PFSK-1 (cell line): ENCODE measurements at regions not wholly inside any gene's neighbourhood (a gene's known extent, or its start where the extent isn't known, plus 50 kb on each side); places are given as distances from the start of the nearest gene placed in this dataset.

Experiments used
- FOXP2 ChIP-seq: optimal IDR thresholded peaks from 2 replicates; pipeline ENCODE3; 2011; ENCODE audit warnings: borderline replicate concordance, control low read depth, inconsistent platforms; ENCODE audit not compliant: insufficient read depth; ENCODE audit errors: extremely low read length, extremely low read depth
- POLR2AphosphoS5 ChIP-seq: IDR thresholded peaks from 2 replicates; pipeline ENCODE4 v1.6.1; 2012; ENCODE audit warnings: low read depth, mild to moderate bottlenecking, control low read depth, low read length, moderate library complexity
- SIN3A ChIP-seq: IDR thresholded peaks from 2 replicates; pipeline ENCODE4 v1.6.1; 2012; ENCODE audit warnings: mild to moderate bottlenecking, low read length, moderate library complexity, borderline replicate concordance; ENCODE audit not compliant: insufficient read depth
- TAF1 ChIP-seq: IDR thresholded peaks from 2 replicates; pipeline ENCODE4 v1.6.1; 2012; ENCODE audit warnings: low read length, control low read depth, borderline replicate concordance; ENCODE audit not compliant: insufficient read depth
- TF ChIP-seq, protein P1 (sequence below), 2 experiments: IDR thresholded peaks; 2 replicates each; pipeline versions ENCODE4 v1.6.1 to v1.8.0; 2011 to 2012; ENCODE audit warnings: low read depth in 2 of 2, low read length in 2 of 2, control low read depth in 1 of 2, inconsistent platforms in 1 of 2, mild to moderate bottlenecking in 1 of 2, moderate library complexity in 1 of 2; ENCODE audit not compliant: insufficient read depth in 1 of 2

DNA sequence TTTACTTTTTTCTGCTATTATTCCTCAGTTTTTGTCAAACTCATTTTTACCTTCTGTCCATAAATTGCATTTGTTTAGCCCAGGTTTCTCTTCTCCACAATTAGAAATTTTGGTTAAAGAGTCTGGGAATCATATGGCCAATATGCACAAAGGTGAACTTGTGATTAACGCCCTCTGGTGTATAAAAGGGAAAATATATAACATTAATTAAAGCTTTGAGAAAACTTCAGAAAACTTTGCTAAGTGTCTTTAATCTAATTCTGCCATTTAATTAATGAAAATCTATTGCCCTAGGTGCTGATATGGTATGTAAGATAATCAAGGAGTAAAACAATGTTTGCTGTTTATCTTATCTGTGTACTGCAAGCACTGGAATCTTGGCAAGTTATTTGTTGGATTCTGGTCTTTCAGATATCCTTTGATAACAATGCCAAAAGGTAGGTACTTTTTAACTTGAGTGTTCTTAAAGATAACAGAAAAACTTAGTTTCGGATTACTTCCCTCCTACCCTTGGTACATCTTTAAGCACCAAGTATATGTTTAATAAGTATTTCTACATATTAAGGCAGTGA lies 402.6 kb downstream of the SUCLA2 start:
- TF ChIP-seq POLR2AphosphoS5: no peak
- TF ChIP-seq TAF1: no peak
- TF ChIP-seq, protein P1, sequence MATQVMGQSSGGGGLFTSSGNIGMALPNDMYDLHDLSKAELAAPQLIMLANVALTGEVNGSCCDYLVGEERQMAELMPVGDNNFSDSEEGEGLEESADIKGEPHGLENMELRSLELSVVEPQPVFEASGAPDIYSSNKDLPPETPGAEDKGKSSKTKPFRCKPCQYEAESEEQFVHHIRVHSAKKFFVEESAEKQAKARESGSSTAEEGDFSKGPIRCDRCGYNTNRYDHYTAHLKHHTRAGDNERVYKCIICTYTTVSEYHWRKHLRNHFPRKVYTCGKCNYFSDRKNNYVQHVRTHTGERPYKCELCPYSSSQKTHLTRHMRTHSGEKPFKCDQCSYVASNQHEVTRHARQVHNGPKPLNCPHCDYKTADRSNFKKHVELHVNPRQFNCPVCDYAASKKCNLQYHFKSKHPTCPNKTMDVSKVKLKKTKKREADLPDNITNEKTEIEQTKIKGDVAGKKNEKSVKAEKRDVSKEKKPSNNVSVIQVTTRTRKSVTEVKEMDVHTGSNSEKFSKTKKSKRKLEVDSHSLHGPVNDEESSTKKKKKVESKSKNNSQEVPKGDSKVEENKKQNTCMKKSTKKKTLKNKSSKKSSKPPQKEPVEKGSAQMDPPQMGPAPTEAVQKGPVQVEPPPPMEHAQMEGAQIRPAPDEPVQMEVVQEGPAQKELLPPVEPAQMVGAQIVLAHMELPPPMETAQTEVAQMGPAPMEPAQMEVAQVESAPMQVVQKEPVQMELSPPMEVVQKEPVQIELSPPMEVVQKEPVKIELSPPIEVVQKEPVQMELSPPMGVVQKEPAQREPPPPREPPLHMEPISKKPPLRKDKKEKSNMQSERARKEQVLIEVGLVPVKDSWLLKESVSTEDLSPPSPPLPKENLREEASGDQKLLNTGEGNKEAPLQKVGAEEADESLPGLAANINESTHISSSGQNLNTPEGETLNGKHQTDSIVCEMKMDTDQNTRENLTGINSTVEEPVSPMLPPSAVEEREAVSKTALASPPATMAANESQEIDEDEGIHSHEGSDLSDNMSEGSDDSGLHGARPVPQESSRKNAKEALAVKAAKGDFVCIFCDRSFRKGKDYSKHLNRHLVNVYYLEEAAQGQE (IDR thresholded peaks at IDR 0.05; ENCODE audit: insufficient read depth in 1 of 2, low read depth in 2 of 2, low read length in 2 of 2): no peak
- no peak for TF ChIP-seq FOXP2
- no peak for TF ChIP-seq SIN3A

GRCh38 chr13:47594833-47595232 lies 406.2 kb downstream of the SUCLA2 start:
- no peak for TF ChIP-seq POLR2AphosphoS5
- TF ChIP-seq FOXP2: no peak
- TF ChIP-seq, protein P1 (IDR thresholded peaks at IDR 0.05; ENCODE audit: insufficient read depth in 1 of 2, low read depth in 2 of 2, low read length in 2 of 2): no peak
- no peak for TF ChIP-seq SIN3A
- no peak for TF ChIP-seq TAF1

GRCh38 chr13:47592256-47592655 lies 408.8 kb downstream of the SUCLA2 start:
- no peak for TF ChIP-seq TAF1
- no peak for TF ChIP-seq FOXP2
- TF ChIP-seq, protein P1 (IDR thresholded peaks at IDR 0.05; ENCODE audit: insufficient read depth in 1 of 2, low read depth in 2 of 2, low read length in 2 of 2): no peak
- TF ChIP-seq POLR2AphosphoS5: no peak
- TF ChIP-seq SIN3A: no peak

DNA sequence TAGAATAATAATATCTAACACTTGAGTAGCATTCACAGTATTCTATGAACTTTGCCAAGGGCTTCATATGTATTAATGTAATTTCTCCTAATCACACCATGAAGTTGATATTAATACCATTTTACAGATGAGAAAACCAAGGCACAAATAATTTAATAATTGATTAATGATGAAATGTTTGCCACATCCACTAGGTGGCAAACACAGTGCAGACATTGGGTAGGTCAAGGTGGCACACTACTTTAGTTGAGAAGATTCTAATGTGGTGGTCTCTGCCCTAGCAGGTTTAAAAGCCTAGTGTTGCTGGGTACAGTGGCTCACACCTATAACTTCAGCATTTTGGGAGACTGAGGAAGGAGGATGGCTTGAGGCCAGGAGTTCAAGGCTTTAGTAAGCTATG lies 412.4 kb downstream of the SUCLA2 start:
- TF ChIP-seq SIN3A (no peak), POLR2AphosphoS5 (no peak), TAF1 (no peak), FOXP2 (no peak)
- TF ChIP-seq, protein P1 (IDR thresholded peaks at IDR 0.05; ENCODE audit: insufficient read depth in 1 of 2, low read depth in 2 of 2, low read length in 2 of 2): no peak

- TF ChIP-seq POLR2AphosphoS5 (no peak), SIN3A (no peak), FOXP2 (no peak), TAF1 (no peak)
Measured at GRCh38 chr13:47572375-47572774, 428.7 kb downstream of the SUCLA2 start.
